ENCODE measurements at regions not wholly inside any gene's neighbourhood (a gene's known extent, or its start where the extent isn't known, plus 50 kb on each side); places are given as distances from the start of the nearest gene placed in this dataset.

DNA sequence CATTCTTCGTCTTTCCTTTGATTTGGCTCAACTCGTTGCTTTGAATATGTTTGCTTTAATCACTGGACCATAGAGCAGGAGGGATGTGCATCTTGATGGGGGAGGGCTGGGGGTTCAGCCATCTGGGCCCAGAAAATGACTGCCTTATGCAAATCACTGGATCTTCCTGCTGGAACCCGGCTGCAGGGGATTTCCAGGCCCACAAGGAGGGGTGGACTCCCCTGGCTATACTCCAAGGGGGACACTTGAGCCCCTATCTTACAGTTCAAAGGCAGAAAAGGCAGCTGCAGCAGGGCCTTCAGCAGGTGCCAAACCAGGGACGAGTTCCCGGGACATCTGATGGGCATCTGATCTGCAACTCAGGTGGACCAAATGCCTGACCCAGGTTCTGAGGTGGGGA is 122.5 kb downstream of the DICER1 start:
- DNase-seq = no peak

- DNase-seq = no peak
These were observed 123.4 kb downstream of the DICER1 start for GRCh38 chr14:95033682-95034632.

DNA sequence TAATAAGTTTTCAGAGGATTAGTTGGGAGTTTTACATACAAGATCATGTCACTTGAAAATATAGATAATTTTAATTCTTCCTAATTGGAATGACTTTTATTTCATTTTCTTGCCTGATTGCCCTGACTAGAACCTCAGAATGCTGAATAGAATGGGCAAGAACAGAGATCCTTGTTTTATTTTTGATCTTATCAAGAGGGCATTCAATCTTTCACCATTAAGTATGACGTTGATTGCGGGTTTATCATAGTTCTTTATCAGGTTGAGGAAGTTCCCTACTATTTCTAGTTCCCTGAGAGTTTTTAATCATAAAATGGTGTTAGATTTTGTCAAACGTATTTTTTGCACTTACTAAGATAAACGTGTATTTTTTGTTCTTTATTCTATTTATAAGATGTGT is 124.3 kb downstream of the DICER1 start:
- DNase-seq = no peak

DNA sequence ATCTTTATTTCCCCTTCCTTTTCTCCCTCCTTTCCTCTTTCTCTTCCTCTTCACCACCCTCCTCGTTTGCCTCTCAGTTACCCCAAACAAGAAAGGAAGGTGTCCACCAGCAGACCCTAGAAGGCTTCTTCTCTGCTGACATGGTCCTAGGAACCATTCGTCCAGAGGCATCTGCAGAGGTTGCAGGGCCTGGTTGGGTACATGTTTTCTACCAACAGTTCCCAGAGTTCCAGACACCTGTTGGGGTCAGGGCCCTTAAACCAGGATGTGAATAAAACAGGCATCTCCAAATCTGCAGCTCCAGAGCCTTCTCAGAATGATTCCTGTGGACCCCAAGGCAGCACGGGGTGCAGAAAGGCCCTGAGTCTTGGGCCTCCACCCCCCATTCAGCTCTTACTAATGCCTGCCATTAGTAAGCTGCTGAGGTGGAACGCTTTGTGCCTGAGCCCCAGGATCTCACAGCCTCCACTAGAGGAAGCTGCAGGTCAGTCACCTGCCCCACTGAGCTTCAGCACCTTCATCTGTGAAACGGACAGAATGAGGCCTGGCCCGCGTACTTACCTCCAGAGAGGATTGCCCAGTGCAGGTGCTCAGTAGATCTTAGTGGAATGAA is 130.4 kb downstream of the DICER1 start:
- no peak for DNase-seq

- no peak for DNase-seq
These were observed 131.4 kb downstream of the DICER1 start for GRCh38 chr14:95025941-95026340.

GRCh38 chr14:95025218-95025617 is 132.1 kb downstream of the DICER1 start:
- no peak for DNase-seq

GRCh38 chr14:95024380-95024779 is 132.9 kb downstream of the DICER1 start:
- DNase-seq = no peak

- no peak for DNase-seq
These were observed 133.4 kb downstream of the DICER1 start for GRCh38 chr14:95023886-95024285.

GRCh38 chr14:95023115-95023514 is 134.2 kb downstream of the DICER1 start:
- no peak for DNase-seq

- DNase-seq = no peak
These were observed 135.7 kb downstream of the DICER1 start for GRCh38 chr14:95021588-95021987.

DNA sequence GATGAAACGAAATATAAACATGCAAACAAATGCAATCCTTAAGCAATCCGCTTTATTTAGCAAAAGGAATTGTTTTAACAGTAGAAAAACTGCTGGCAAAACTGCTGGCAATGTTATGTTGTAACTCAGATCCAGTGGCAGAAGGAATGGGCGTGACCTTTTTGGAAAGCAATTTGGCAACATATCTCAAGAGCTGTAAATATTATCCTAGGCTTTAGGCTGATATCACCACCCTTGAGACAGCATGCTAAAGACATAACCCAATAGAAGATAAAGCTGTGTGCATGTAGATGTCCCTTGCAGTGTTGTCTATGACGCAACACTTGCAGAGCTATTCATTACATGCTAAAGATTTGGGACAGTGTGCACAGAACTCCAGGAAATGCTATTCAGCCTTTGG is 138.5 kb downstream of the DICER1 start:
- no peak for DNase-seq

DNA sequence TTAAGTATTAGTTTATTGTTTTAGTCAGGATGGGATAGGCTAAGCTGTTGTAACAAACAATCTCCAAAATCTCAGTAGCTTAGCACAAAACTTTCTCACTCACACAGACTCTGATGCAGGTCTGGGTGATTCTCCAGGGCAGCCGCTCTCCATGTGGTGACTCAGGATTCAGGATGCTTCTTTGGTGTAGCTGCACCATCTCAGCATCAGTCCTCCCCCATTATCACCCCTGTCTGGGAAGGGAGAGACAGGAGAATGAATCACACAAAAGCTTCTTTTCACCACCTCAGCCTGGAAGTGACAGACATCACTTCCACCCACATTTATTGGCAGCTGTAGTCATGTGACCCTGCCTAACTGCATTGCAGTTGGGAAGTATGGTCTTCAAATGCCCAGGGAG is 142.3 kb downstream of the DICER1 start:
- DNase-seq = no peak

DNA sequence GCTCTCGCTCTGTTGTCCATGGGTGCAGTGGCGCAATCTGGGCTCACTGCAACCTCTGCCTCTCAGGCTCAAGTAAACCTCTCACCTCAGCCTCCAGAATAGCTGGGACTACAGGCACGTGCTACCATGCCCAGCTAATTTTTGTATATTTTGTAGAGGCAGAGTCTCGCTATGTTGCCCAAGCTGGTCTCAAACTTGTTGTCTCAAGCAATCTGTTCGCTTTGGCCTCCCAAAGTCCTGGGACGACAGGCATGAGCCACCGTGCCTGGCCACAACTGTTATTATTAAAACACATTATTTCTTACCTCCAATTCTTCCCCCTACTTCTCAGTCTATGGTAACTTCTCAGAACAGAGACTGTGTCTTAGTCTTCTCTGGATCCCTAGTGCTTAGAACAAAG is 143.3 kb downstream of the DICER1 start:
- DNase-seq = no peak

DNA sequence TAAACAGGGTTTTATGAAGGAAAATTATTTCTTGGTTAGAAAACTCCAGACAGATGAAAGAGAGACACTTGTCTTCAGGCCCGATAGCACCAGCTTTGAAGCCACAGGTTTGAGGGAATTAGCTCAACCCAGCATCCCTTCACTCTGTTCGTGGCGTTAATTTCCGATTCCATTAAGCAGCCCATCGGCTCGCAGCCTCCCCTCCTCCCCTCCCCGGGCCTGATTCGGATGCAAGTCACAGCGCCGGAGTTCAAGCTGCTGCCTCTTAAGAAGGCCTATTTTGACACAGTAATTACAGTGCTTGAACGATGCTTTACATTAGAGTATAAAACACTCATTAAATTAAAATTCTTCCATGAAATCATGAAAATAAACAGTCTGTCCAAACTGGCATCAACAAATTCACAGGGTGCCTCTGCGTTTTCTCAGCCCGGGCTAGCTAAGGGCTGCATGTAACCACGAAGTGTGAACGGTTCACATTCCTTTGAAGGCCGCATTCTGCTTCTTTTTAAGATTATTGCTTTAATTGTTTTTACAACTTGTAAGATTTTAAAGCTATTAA is 145.8 kb downstream of the DICER1 start:
- no peak for DNase-seq

DNA sequence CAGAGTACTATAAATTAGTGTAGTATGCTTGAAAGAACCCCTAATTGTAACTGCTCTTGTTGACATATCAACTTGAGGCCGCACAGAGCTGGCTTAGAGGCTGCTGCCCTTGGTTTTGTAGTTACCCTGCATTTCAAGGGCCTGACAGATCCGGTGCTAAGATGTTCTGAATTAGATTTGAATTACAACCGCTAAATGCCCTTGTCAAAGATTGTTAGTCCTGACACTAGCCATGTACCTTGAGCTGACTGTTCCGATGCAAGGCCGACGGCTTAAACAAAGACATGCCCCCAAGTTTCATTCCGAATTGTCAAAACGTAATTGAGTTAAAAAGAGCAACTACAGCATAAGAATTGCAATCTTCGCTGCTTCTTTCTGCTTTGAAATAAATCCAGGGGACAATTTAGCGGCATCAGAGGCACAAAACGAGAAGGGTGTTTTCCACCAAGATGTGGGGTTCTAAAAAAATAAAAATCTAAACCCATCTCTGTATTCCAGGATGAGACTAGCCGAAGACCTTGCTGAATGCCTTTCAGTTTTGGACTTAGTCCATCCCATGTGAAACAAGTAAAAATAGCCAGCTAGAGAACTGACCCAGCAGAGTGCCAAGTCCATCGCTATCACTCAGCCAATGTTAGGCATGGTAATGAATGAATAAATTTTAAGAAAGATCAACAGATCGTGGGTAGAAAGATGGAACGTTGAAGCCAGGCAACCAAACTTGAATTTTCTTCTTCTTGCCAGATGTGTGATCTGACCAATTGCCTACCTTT is 148.7 kb downstream of the DICER1 start:
- DNase-seq = no peak

GRCh38 chr14:95007921-95008320 is 149.4 kb downstream of the DICER1 start:
- DNase-seq = no peak

GRCh38 chr14:95006479-95006878 is 150.8 kb downstream of the DICER1 start:
- DNase-seq = no peak

GRCh38 chr14:95006051-95006450 is 151.3 kb downstream of the DICER1 start:
- DNase-seq = no peak

DNA sequence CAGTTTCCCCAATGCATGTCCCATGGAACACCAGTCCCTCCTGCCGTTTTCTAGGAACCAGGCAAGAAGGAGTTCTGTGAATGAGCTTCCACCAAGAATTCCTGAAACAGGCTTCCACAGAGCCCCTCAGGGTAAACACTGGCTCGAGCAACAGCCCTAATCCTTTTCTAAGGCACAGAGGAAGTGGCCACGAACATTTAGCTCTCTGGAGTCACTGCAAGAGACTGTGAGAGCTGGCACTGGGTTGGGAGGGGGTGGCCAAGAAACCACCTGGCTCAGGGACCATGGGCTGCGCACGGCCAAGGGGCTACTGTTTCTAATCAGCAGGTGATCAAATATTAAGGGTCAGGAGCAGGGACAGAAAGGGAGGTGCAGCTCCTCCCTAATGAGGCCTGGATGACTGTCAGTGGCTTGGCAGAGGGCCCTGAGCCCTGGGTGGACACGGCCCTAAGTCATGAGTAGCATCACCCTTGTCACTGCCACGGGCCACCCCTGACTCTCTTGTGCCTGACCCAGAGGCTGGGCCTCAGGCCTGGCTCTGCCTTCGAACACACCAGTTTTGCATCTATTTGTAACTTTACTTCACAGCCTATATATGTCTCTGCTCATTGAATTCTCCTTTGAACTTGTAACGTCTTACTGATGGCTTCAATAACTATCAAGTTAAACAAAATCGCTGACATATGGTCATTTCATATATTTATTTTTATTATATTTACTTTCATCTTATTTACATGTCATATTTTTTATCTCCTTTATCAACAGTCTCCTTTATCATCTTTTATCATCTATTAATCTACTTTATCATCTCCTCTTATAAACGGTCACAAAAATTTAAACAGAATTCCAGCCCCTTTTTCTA is 154.0 kb downstream of the DICER1 start:
- DNase-seq = no peak

GRCh38 chr14:94998685-94999084 is 158.6 kb downstream of the DICER1 start:
- DNase-seq = no peak

GRCh38 chr14:94998110-94998509 is 159.2 kb downstream of the DICER1 start:
- DNase-seq = no peak

Data from muscle of arm (tissue), 1 donor.